ENCODE measurements at regions not wholly inside any gene's neighbourhood (a gene's known extent, or its start where the extent isn't known, plus 50 kb on each side); places are given as distances from the start of the nearest gene placed in this dataset.

DNA sequence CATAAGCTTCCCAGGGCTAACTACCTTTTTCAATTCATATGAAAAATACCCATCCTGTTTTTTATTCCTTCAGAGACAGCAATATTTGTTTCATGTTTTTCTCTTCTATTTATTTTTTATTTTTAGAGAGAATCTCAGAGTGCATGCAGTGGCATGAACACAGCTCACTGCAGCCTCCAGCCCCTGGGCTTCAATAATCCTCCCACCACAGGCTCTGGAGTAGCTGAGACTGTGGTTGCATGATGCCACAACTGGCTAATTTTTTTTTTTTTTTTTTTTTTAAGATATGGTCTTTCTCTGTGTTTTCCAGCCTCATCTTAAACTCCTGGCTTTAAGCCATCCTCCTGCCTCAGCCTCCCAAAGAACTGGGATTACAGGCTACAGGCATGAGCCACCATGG is 296.7 kb upstream of the AKR1E2 start:
- peaks cover 2 to 4% of the 10 kb centered on the region in 2 donors for H3K27me3 Mint-ChIP-seq
- CTCF ChIA-PET, result no interaction called here

DNA sequence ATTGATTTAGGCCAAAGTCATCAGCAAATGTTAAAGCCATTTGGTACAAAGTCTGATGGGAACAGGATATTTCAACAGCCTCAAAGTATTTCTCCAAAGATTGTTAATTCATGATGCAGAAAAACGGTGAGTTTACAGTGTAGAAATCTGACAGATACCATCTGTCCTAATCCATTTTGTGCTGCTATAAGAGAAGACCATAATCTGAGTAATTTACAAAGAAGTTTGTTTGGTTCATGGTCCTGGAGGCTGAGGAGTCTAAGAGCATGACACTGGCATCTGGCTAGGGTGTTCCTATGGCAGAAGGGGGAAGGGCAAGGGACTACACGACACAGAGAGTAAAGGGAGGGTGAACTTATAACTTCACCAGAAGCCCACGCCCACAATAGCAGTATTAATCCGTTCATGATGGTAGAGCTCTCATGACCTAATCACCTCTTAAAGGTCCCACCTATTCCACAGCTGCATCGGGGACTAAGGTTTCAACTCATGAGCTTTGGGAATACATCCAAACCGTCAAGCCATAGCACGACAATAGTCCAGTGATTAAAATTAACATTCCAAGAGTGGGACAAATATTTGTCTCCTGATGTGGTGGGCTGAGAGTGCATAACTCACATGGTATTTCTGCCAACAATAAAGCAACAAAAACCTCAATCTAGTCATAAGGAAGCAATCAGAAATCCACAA is 298.6 kb upstream of the AKR1E2 start:
- POLR2A ChIA-PET, result no interaction called here
- H3K9me3 Mint-ChIP-seq, result no peaks in the 10 kb centered on the region

More for the DNA sequence above, 296.7 kb upstream of the AKR1E2 start:
- Mint-ChIP-seq H3K4me3 (no peak overlapping the region), H3K27ac (no peak overlapping the region), H3K4me1 (no peaks in the 10 kb centered on the region), H3K9me3 (no peaks in the 10 kb centered on the region), H3K36me3 (no peaks in the 10 kb centered on the region)
- DNase-seq (no peak), ATAC-seq (replicated peaks in 1 of 4) (no peak)
- Histone ChIP-seq H3K4me1 (ENCODE audit: control insufficient read depth in 1 of 2, extremely low read depth in 1 of 2, insufficient read depth in 2 of 2, low read length in 2 of 2) (no peaks in the 10 kb centered on the region), H3K27ac (ENCODE audit: low read length) (no peak overlapping the region), H3K36me3 (ENCODE audit: control insufficient read depth in 2 of 2, extremely low read depth in 1 of 2, insufficient read depth in 1 of 2, low read length in 1 of 2) (no peaks in the 10 kb centered on the region), H3K27me3 (replicated peaks in 1 of 2; ENCODE audit: control insufficient read depth in 2 of 2, extremely low read depth in 1 of 2, insufficient read depth in 2 of 2, low read length in 1 of 2) (no peaks in the 10 kb centered on the region), H3K4me3 (ENCODE audit: control insufficient read depth in 1 of 2, extremely low read depth in 1 of 2, low read length in 1 of 2) (no peak overlapping the region), H3K9me3 (no peaks in the 10 kb centered on the region)
- POLR2A ChIA-PET, result no interaction called here

GRCh38 chr10:4526311-4526731 is 299.7 kb upstream of the AKR1E2 start:
- Histone ChIP-seq H3K4me3 (ENCODE audit: control insufficient read depth in 1 of 2, extremely low read depth in 1 of 2, low read length in 1 of 2) (no peak overlapping the region), H3K36me3 (ENCODE audit: control insufficient read depth in 2 of 2, extremely low read depth in 1 of 2, insufficient read depth in 1 of 2, low read length in 1 of 2) (no peaks in the 10 kb centered on the region), H3K9me3 (no peaks in the 10 kb centered on the region), H3K27ac (ENCODE audit: low read length) (no peak overlapping the region), H3K4me1 (ENCODE audit: control insufficient read depth in 1 of 2, extremely low read depth in 1 of 2, insufficient read depth in 2 of 2, low read length in 2 of 2) (no peaks in the 10 kb centered on the region), H3K27me3 (replicated peaks in 1 of 2; ENCODE audit: control insufficient read depth in 2 of 2, extremely low read depth in 1 of 2, insufficient read depth in 2 of 2, low read length in 1 of 2) (no peaks in the 10 kb centered on the region)
- Mint-ChIP-seq H3K27me3 (peaks cover 7 to 13% of the 10 kb centered on the region in 2 donors), H3K9me3 (no peaks in the 10 kb centered on the region), H3K36me3 (no peaks in the 10 kb centered on the region), H3K27ac (no peak overlapping the region), H3K4me1 (no peaks in the 10 kb centered on the region), H3K4me3 (no peak overlapping the region)
- ATAC-seq (replicated peaks in 1 of 4) (no peak), DNase-seq (no peak)
- ChIA-PET CTCF (no interaction called here), POLR2A (interaction anchor here in 1 of 2 donors (0.5 kb wide), 1 partner anchor 1080 kb away, joined by 6 read pairs; no protein-coding TSS in a partner anchor)
- no CpG with 5 or more reads among the region's 4 CpGs for WGBS (ENCODE audit: insufficient coverage)

More for the DNA sequence above, 298.6 kb upstream of the AKR1E2 start:
- no peak overlapping the region for H3K4me3 ChIP-seq (ENCODE audit: control insufficient read depth in 1 of 2, extremely low read depth in 1 of 2, low read length in 1 of 2)
- H3K27ac ChIP-seq (ENCODE audit: low read length), result no peak overlapping the region
- WGBS (ENCODE audit: insufficient coverage), result no CpG with 5 or more reads among the region's 7 CpGs
- no peak for DNase-seq
- no peaks in the 10 kb centered on the region for H3K36me3 Mint-ChIP-seq
- no peak overlapping the region for H3K27ac Mint-ChIP-seq
- H3K4me3 Mint-ChIP-seq, result no peak overlapping the region
- no peaks in the 10 kb centered on the region for H3K4me1 ChIP-seq (ENCODE audit: control insufficient read depth in 1 of 2, extremely low read depth in 1 of 2, insufficient read depth in 2 of 2, low read length in 2 of 2)
- no peaks in the 10 kb centered on the region for H3K36me3 ChIP-seq (ENCODE audit: control insufficient read depth in 2 of 2, extremely low read depth in 1 of 2, insufficient read depth in 1 of 2, low read length in 1 of 2)
- no peaks in the 10 kb centered on the region for H3K9me3 ChIP-seq
- no peaks in the 10 kb centered on the region for H3K4me1 Mint-ChIP-seq
- no peaks in the 10 kb centered on the region for H3K27me3 ChIP-seq (replicated peaks in 1 of 2; ENCODE audit: control insufficient read depth in 2 of 2, extremely low read depth in 1 of 2, insufficient read depth in 2 of 2, low read length in 1 of 2)
- no peak for ATAC-seq (replicated peaks in 1 of 4)
- CTCF ChIA-PET, result no interaction called here
- H3K27me3 Mint-ChIP-seq, result peaks cover 6 to 9% of the 10 kb centered on the region in 2 donors

DNA sequence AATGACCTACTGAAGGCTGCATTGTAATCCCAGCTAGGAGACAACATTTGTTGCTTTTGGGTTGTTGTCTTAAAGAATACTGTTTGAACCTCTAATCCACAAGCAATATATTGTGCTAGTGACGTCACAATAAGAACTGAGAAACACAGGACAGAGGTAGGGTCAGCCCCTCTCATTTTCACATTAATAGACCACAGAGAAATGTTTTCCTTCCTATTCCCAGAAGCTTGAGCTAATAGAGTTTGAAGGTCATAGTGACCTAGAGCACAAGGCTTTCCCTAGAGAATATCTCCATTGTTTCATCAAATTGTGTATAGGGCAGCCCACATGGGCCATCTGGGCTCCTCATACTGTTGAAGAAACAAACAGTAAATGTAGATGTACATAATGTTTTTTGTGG is 300.9 kb upstream of the AKR1E2 start:
- CTCF ChIA-PET, result no interaction called here
- H3K4me1 Mint-ChIP-seq, result no peaks in the 10 kb centered on the region
- H3K9me3 Mint-ChIP-seq, result no peaks in the 10 kb centered on the region
- no peak for DNase-seq
- no peak for ATAC-seq (replicated peaks in 1 of 4)
- peaks cover 7 to 12% of the 10 kb centered on the region in 2 donors for H3K27me3 Mint-ChIP-seq
- no peaks in the 10 kb centered on the region for H3K27me3 ChIP-seq (replicated peaks in 1 of 2; ENCODE audit: control insufficient read depth in 2 of 2, extremely low read depth in 1 of 2, insufficient read depth in 2 of 2, low read length in 1 of 2)
- POLR2A ChIA-PET, result no interaction called here
- no peak overlapping the region for H3K4me3 ChIP-seq (ENCODE audit: control insufficient read depth in 1 of 2, extremely low read depth in 1 of 2, low read length in 1 of 2)
- no peaks in the 10 kb centered on the region for H3K9me3 ChIP-seq
- H3K27ac Mint-ChIP-seq, result no peak overlapping the region
- WGBS (ENCODE audit: insufficient coverage), result no CpG with 5 or more reads among the region's 1 CpG
- no peak overlapping the region for H3K4me3 Mint-ChIP-seq
- no peak overlapping the region for H3K27ac ChIP-seq (ENCODE audit: low read length)
- H3K4me1 ChIP-seq (ENCODE audit: control insufficient read depth in 1 of 2, extremely low read depth in 1 of 2, insufficient read depth in 2 of 2, low read length in 2 of 2), result no peaks in the 10 kb centered on the region
- no peaks in the 10 kb centered on the region for H3K36me3 Mint-ChIP-seq
- H3K36me3 ChIP-seq (ENCODE audit: control insufficient read depth in 2 of 2, extremely low read depth in 1 of 2, insufficient read depth in 1 of 2, low read length in 1 of 2), result no peaks in the 10 kb centered on the region

DNA sequence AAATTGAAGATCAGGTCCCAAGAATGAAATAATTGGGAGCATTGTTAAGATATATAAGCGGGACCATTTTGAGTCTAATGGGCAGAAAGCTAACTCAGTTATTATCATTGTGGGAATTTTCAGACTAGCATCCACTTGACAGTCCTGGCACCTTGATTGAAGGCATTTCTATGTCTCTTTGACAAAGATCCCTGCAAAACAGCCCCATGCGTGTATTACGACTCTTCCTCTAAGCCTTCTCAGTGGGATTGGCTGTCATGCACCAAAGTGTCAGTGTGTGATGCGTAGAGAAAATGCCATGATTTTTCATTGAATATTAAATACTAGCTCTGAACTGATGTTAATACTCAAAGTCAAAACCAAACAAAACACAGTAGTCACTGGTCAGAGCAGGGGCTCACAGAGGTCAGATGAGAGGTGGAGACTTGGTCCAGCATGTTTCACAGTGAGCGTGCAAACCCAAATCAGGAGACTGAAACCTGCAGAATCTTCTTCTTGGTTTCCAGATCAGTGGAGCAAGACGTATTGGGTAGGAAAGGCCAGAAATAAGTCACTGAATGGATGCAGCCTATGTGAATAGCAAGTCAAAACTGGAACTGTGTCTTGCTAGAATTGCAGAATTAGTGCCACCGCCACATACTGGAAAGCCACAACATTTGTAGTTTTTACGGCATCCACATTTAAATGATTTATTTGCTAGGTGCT is 303.6 kb upstream of the AKR1E2 start:
- no peaks in the 10 kb centered on the region for H3K4me1 Mint-ChIP-seq
- no peaks in the 10 kb centered on the region for H3K36me3 Mint-ChIP-seq

GRCh38 chr10:4519658-4520402 is 306.2 kb upstream of the AKR1E2 start:
- no peaks in the 10 kb centered on the region for H3K36me3 Mint-ChIP-seq
- peaks cover 0 to 5% (median 5%) of the 10 kb centered on the region in 3 donors for H3K9me3 Mint-ChIP-seq
- H3K27me3 ChIP-seq (replicated peaks in 1 of 2; ENCODE audit: control insufficient read depth in 2 of 2, extremely low read depth in 1 of 2, insufficient read depth in 2 of 2, low read length in 1 of 2), result peaks cover 0 to 8% of the 10 kb centered on the region in 2 experiments
- no peak overlapping the region for H3K4me3 ChIP-seq (ENCODE audit: control insufficient read depth in 1 of 2, extremely low read depth in 1 of 2, low read length in 1 of 2)
- no peaks in the 10 kb centered on the region for H3K36me3 ChIP-seq (ENCODE audit: control insufficient read depth in 2 of 2, extremely low read depth in 1 of 2, insufficient read depth in 1 of 2, low read length in 1 of 2)
- DNase-seq (no peak), ATAC-seq (replicated peaks in 1 of 4) (no peak)
- no peak overlapping the region for H3K27ac ChIP-seq (ENCODE audit: low read length)
- H3K27me3 Mint-ChIP-seq, result peaks cover 16 to 17% of the 10 kb centered on the region in 2 donors
- H3K4me1 ChIP-seq (ENCODE audit: control insufficient read depth in 1 of 2, extremely low read depth in 1 of 2, insufficient read depth in 2 of 2, low read length in 2 of 2), result no peaks in the 10 kb centered on the region
- ChIA-PET CTCF (no interaction called here), POLR2A (no interaction called here)
- H3K4me3 Mint-ChIP-seq, result no peak overlapping the region
- peaks cover 0 to 5% (median 3%) of the 10 kb centered on the region in 3 donors for H3K4me1 Mint-ChIP-seq
- H3K9me3 ChIP-seq, result no peaks in the 10 kb centered on the region
- 100% methylated on average over 1 of the region's 3 CpGs for WGBS (ENCODE audit: insufficient coverage)
- H3K27ac Mint-ChIP-seq, result no peak overlapping the region

More for the DNA sequence above, 303.6 kb upstream of the AKR1E2 start:
- WGBS (ENCODE audit: insufficient coverage), result 81% methylated on average over 2 of the region's 8 CpGs
- Histone ChIP-seq H3K4me1 (ENCODE audit: control insufficient read depth in 1 of 2, extremely low read depth in 1 of 2, insufficient read depth in 2 of 2, low read length in 2 of 2) (no peaks in the 10 kb centered on the region), H3K36me3 (ENCODE audit: control insufficient read depth in 2 of 2, extremely low read depth in 1 of 2, insufficient read depth in 1 of 2, low read length in 1 of 2) (no peaks in the 10 kb centered on the region), H3K9me3 (no peaks in the 10 kb centered on the region), H3K27me3 (replicated peaks in 1 of 2; ENCODE audit: control insufficient read depth in 2 of 2, extremely low read depth in 1 of 2, insufficient read depth in 2 of 2, low read length in 1 of 2) (no peaks in the 10 kb centered on the region), H3K27ac (ENCODE audit: low read length) (no peak overlapping the region), H3K4me3 (ENCODE audit: control insufficient read depth in 1 of 2, extremely low read depth in 1 of 2, low read length in 1 of 2) (no peak overlapping the region)
- no peak for DNase-seq
- peaks cover 0 to 4% (median 0%) of the 10 kb centered on the region in 3 donors for H3K9me3 Mint-ChIP-seq
- CTCF ChIA-PET, result no interaction called here
- H3K4me3 Mint-ChIP-seq, result no peak overlapping the region
- H3K27me3 Mint-ChIP-seq, result peaks cover 11 to 13% of the 10 kb centered on the region in 2 donors
- ATAC-seq (replicated peaks in 1 of 4), result no peak
- POLR2A ChIA-PET, result no interaction called here
- H3K27ac Mint-ChIP-seq, result no peak overlapping the region
